ENCODE measurements at regions not wholly inside any gene's neighbourhood (a gene's known extent, or its start where the extent isn't known, plus 50 kb on each side); places are given as distances from the start of the nearest gene placed in this dataset.

DNA sequence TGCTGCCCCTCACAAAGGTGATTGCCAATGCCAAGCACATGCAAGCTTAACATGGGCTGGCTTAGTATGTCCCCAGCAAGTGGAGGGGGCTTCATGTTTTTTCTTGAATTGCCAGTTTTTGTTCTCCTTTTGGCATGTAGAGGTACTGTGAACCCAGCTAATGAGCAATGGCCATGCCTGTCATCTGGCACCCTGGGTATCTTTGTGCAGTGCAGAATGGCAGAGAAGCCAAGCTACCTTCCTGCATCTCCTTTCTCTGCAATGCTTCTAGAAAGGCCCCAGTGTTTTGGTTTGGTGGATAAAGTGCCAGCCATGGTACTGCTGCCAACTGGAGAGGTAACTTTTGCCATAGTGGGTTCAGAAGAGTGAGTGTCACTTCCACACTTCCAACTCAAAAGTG, 576.9 kb downstream of the CMPK2 start:
- DNase-seq (ENCODE audit: low spot score), result no peak

DNA sequence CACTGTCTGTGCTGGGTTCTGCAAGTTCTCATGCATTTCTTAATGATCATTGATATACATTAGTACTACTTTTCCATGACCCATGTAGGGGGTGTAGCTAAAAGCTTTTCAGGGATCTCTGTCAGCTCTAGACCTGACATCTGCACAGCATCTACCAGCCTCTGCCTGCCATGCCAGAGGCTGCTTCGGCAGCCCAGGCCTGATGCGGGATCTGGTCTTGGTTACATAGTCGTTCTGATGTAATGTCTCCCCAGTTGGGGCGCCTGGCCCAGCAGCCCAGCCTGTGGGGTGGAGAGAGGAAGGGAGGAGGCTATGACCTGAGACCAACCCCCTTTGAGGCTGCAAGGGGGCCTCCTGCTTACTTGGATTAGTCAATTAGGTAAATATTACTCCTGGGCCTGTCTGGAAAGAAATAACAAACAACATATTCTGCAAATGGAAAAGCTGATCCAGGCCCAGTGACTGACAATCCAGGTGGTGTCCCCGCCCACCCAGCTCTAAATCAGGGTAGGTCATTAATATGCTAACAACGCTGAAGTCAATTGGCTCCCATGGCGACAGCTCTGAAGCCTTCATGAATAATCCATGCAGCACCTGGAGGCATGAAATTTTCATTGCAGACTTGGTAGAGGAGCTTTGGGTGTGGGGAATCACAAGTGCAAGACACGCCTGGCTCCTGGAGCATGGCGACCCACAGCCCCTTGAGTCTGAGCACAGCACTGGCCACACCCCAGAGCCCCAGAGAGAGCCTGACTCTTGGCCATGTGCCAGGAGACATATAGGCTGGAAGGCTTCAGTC, 575.3 kb downstream of the CMPK2 start:
- no peak for DNase-seq (ENCODE audit: low spot score)

DNA sequence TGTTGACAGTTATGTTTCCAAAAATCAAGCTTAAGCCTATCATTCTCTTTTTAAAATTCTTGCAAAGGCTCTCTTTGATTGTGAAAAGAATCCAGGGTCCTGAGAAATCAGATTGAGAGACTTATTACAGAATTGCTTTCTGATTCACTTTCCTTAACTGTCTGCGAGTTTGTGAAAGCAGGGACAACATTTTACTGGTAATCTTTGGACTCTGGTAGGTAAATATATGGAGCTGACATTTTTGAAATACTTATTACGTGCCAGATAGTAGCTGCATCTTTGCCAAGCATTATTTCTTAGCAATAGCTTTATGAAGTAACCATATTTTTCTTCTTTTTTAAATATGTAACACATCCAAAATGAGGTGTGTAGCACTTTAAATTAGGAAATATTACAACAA, 570.9 kb downstream of the CMPK2 start:
- DNase-seq (ENCODE audit: low spot score), result no peak

DNA sequence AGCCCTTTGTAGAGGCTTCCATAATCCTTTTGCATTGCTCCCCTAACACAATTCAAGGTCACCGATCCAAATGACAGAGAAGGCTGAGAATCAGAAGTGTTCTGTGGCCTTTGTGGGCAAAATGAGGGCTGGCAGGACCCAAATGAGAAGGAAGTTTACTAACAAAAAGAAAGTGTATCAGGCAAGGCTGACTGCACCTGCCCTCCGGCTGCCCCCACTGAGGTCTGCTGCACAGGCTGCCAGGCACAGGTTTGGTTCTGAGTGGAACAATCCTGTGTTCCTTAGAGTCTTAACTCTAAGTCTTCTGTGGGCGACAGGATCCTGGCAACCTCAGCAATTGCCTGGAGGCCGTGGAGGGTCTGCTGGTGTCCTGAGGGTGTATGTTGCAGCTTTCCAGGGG, 568.5 kb downstream of the CMPK2 start:
- no peak for DNase-seq (ENCODE audit: low spot score)

DNA sequence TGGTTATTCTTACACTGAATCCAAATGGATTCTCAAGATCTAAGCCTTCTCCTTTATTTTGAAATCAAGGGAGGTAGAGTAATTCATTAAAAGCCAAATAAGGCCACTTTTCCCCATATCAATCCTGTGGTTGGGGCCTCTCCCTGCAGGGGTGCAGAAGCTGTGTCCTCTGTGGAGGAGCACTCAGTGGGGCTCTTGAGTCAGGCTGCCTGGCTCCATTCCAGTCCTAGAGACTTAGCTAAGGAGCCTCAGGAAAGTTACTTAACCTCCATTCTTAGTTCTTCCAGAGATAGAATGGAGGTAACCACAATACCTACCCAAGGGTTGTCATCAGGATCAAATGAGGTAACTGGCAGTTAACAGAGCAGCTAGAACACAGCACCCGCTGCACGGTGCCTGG, 564.3 kb downstream of the CMPK2 start:
- no peak for DNase-seq (ENCODE audit: low spot score)

DNA sequence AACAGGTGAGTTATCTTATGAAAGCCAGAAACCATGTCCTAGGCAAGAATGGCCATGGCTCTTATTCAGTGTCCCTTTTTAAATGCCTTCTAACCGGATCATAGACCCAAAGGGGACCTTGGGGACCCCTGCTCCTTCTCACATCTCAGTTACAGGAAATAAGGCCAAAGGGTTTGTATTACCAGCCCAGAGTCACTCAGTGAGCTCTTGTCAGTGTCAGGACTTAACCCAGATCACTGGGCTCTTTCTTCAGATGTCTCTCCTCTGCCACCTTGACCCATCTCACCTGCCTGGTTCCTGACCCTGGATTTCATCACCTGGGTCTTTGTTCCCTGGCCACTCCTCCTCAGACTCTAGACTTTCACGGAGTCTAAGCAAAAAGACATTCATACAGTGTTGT, 556.7 kb downstream of the CMPK2 start:
- DNase-seq (ENCODE audit: low spot score), result no peak

DNA sequence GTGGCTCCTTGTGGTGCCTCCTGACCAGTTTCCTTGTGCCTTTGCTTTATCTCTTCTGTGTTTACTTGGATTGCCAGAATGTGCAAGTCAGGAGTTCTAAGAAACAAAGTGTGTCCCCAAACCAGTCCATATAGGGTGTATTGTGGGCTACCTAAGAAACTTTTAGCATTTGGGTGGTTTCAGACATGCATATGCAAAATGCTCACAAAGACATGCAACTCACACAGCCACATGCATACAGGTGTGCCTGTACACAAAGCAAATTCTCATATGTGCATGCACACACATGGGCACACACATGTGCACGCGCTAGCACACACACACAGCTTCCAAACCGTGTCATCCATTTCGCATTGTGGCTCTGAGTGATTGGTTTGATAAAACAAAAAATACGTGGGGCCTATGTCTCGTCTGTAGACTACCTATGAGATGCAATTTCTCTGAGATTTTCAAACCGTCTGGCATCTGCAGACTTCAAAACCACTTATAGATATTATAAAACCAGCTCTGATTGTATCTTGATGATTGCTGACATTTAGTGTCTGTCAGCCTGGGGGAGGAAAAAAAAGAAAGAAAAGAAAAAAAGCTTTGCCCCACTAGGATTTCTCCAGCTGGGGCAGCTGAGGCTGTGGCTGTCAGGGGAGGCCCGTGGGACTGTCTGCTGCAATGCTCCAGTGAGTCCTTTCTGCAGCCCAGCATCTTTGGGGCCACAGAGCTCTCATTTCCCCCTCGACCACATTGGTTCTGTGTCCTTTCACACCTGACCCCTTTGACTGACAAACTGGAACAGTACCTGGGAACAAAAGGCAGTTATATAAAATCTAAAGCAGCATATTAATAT, 556.1 kb downstream of the CMPK2 start:
- no peak for DNase-seq (ENCODE audit: low spot score)

DNA sequence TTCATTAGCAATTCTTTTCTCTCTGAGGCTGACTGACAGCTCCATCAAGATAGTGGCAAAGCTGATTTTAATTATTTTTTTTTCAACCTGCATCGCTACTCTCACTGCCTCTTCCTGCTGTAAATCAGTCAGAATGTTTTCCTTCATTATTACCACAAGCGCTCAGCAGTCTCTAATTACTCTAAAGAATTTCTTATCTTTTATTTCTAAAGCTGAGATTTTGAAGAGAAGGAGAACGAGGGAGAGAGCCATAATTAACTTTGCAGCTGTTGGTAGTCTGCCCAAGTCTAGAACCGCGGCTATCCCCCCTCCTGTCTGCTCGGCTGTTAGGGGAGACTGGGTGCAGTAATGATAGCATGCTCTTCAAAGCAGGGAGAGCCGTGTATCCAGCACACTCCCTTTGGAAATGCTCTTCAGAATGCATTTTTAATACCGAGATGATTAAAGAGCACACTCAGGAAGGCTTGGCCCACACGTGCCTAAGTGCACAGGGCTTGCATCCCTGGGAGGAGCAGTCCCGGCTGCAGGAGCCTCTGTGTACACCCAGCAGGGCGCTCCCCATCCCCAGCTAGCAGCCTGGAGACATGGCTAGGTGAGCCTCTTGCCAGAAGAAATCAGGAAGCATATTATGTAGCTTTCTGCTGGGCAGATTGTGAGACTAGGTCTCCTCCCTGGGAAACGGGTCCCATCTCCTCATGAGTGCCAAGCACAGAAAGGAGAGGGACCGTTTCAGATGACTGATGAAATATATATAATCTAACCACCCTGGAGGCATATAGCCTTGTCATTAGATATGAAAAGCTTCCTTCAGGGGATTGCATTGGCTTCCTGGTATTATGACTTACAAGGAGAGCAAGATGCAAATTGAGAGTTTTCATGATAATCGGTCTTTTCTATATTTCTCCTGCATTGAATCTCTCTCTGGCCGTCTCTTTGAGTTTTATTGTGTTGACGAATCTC, 555.2 kb downstream of the CMPK2 start:
- no peak for DNase-seq (ENCODE audit: low spot score)

DNA sequence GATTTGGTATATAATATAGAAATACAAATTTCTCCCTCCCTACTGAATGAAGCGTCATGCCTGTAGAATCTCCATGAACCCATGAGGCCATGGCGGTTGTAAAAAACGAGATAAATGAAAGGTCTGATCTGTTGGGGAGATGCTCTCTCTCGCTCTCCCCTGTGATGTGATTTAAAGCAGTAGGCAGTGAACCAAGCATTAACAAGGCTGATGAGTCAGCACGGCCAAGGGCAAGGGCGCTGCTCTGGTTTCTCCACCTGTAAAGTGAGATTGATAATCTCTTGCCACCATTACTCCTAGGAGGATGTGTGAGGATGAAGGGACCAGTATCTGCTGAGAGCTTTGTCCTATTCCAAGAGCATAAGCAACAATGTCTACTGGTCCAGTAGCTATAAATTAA, 553.3 kb downstream of the CMPK2 start:
- DNase-seq (ENCODE audit: low spot score), result no peak

DNA sequence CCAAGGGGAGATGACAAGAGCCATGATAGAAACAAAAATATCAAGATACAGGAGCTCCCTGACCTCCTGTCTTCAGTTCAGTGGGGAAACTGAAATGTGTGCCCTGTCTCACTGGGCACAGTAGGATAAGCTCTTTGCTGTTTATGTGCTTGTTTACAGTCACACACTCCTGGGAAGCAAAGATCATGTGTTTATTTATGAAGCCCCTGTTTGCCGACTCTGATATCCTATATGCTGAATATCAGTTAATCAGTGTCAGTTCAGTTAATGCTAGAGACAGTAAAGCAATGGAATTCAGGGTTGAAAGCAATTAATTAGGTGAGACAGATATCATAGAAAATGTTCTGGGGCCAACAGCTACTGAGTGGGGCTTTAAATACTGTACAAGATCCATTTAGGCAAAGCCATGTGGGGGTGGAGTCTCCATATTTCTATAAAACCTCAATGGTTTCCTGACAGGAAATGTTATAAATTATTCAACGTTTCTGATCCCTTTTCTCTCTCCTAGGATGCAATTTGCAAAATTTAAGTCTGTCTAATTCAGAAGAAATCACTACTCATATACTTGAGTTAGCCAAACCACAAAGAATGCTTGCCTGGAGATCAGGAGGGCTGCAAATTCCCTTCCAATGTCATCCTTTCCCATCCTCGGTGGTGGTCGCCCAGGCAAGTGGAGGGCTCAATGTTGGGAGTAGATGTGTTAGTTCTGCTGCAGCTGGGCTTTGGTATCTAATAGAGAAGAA, 551.3 kb downstream of the CMPK2 start:
- DNase-seq (ENCODE audit: low spot score), result no peak

DNA sequence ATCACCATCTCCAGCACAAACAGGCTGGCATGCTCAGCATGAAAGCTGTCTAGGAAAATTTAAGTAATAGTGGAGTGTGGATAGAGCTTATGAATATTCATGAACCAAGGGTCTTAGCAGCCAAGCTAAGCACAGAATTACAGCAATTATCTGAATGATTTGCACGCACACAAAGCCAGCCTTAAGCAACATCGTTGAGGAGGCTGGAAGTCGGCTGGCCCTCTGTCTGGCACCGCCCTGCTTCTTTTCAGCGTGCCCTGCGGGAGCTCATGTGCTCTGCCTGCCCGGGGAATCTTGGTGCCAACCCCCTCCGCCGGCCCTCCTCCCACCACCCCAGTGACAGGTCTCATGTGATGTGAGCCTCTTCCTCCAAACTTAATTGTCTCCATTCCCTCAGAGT, 540.1 kb downstream of the CMPK2 start:
- no peak for DNase-seq (ENCODE audit: low spot score)

DNA sequence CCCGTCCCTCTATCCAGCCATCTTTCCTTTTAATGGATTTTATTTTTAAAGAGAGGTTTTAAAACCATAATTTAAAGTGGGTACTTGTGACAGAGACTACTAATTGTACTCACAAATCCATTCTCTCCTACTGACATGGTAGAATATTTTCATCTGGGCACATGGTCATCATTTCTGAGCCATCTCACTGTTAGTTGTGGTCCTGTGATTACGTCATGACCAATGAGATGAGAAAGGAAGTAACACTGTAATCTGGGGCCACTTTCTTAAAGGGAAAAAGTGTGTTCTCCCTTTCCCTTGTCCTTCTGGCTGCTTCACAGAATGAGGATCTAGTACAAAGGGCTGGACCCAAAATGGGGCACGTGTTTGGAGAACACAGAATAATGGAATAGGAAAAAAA, 538.7 kb downstream of the CMPK2 start:
- DNase-seq (ENCODE audit: low spot score), result no peak

DNA sequence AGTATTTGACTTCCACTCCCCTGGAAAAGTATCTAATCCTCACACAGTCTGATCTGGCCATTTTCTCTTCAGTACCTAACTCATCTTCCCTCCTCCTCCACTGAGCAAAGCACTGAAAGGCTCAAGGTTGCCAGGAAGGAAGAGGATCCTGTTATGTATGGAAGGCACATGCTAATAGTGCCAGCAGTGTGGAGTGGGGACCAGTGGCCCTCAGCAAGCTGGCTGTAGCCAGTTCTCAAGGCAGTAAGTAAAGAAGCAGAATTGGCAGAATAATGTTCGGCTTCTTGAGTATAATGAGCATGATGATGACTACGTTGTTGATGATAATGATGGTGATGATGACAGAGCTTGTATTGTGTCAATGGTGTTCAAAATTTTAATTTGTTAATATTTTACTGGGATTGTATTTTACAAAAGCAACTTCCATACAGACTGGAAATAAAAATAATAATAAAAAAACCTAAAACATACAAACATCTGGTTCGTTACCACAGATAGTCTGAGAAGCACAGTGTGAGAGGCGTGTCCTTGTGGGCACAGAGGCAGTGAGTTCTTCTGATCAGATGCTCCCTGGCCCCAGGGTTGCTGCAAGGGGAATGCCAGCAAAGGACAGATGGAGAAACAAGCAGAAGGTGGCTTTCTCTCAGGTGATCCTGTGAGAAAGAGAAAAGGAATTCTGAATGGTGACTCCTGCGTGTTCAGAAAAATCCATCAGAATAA, 528.8 kb downstream of the CMPK2 start:
- no peak for DNase-seq (ENCODE audit: low spot score)

DNA sequence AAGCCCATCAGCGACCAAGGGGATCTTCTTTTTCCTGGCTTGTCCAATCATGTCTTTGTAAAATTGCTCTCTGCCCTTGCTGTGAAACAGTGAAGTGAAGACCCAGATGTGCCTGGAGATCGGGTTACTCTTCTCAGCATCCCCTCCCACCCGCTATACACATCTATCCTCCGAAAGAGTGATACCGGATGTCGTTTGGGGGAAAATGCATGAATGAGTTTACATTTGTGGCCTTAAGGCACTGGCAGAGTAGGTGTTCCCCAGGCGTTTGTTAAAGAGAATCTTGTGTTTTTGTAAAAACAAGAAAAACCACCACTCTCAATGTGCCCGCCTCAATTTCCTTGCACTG, 528.3 kb downstream of the CMPK2 start:
- DNase-seq (ENCODE audit: low spot score), result no peak

DNA sequence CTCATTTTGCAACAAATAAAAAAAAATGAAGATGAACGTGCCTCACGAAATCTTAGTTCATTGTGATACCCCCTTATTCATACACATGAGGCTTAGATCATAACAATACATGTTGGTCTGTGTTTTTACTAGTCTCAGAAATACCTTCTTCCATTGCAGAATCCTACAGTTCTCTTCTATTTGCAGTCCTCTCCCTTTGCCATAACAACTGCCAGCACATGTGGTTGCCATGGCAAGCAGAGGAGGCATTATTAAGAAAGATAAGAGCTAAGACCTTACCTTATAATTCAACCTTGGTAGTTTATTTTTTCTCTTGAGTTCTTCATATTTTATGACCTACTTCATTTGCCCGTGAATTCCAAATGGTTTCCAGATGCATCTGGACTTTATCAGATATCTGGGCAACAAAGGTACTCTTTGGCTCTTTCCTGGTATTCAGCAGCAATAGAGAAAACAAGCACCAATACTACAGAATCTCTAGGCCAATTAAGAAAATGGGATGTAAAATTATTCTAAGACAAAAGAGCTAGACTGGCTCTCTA, 524.0 kb downstream of the CMPK2 start:
- no peak for DNase-seq (ENCODE audit: low spot score)

DNA sequence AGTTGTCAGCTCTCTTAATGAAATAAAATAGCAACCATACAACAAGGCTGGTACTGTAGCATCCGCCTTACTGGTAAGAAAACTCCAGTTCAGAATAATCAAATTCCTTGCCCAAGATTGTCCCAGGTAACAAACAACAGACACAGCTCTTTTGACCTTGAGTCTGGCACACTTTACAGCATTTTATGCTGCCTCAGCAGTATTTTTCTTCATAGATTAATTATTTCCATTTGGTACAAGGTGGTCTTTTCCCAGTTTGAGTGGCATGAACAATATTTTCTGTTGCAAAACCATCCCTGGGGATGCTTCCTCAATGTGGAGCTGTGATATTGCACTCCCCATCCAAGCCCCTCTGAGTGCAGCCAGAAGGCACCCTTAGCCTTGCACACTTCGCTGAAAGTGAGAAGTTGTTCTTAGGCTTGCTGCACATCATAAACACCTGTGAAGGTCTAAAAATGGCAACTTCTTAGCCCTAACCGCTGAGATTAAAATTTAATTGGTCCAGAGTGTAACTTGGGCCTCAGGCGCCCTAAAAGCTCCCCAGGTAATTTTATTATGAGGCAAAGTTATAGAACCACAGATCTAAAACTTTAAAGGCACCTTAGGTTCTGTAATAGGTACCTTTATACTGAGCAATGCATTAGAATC, 523.3 kb downstream of the CMPK2 start:
- DNase-seq (ENCODE audit: low spot score), result no peak

DNA sequence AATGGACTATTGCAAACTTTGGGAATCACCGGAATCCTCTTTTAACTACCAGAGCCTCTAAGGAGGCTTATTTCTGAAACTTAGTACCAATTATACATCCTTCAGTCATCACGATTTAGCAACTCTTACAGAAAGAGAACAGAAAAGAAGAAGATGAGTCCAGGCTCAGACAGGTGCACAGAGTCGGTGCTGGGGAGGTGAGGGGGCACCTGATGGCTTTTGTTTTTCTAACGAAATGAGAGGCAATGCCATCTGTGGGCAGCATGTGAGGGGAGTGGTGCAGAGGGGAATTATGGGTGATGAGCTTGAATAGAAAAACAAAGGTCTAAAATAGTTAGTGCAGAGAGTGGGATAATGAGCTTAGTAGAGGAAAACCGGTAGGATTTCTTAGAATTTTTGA, 522.6 kb downstream of the CMPK2 start:
- DNase-seq (ENCODE audit: low spot score), result no peak

DNA sequence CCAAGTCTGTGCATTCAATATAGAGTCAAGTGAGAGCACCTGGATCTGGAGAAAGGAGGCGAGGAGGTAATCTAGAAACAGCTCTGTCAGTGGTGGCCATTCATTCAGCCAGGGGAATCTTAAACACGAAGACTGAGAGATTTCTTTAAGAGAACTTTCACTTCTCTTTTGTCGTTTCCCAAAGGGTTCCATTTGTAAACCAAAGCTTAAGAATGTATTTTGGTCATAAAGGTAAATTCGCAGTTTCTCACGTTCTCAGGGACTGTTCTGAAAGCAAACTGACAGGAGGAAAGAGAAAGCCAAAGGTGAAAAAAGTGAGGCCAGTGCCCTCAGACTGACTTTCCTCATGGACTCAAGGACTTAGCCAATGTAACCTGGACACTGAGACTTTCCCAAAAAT, 513.5 kb downstream of the CMPK2 start:
- DNase-seq (ENCODE audit: low spot score), result no peak

DNA sequence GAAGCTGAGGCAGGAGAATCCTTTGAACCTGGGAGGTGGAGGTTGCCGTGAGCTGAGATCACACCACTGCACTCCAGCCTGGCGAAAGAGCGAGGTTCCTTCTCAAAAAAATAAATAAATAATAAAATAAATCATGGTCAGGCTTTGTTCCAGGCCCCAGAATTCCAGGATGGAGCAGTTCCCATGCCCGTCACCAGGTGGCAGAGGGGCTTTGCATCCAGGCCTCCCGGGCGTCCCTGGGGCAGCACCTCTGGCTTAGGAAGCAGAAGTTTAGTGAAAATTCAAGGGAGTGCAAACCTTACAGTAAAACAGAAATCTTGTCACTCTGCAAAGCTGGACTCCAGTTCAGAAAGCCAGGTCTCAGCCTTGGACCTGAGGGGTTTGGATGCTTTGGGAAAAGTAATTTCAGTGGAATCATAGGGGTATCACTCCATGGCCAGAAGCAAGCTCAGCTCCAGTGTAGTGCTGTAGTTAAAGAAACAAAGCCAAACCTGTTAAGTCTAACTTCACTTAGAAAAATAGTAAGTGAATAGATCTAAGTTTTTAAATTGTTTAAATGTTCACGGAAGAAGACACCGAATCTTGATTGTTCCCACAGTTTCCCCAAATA, 512.7 kb downstream of the CMPK2 start:
- no peak for DNase-seq (ENCODE audit: low spot score)

DNA sequence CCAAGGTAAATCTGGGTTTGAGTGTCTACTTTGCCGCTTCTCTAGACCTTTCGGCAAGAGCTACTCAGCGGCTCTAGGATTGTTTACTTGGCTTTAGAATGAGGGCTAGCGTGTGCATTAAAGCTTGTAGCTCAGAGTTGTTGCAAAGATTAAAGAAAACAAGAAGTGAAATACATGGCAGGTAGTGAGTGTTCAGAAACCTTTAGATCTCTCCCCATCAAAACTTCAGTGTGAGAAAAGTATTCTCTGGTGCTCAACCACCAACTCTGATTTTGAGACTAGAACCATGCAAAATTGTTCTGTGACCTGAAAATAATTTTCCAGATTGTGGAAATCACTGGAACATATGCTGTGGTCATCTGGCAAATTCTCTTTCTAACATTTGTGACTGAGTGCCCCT, 512.0 kb downstream of the CMPK2 start:
- DNase-seq (ENCODE audit: low spot score), result no peak
